ENCODE measurements at regions not wholly inside any gene's neighbourhood (a gene's known extent, or its start where the extent isn't known, plus 50 kb on each side); places are given as distances from the start of the nearest gene placed in this dataset.

DNA sequence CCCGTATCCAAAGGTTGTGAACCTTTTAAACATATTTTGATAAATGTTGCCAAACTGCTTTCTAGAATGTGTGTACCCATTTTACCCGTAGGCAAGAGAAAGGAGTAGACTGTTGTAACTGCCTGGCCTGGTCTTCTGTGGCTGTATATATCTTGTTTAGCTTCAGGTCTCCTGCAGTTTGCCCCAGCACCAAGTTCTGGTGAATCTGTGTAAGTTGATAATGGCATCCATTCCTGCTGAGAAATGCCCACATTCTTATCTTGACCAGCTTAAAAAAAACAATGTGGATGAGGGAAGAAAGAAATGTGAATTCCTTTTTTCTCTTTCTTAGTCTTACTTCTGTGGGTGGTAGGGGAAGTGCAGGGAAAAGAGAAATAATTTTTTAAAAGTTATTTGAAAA is 53.3 kb upstream of the TLE3 start:
- ATAC-seq (no peak), DNase-seq (no peak)
- intact Hi-C loops (cut with DNase I, micrococcal nuclease) = no loop called here

DNA sequence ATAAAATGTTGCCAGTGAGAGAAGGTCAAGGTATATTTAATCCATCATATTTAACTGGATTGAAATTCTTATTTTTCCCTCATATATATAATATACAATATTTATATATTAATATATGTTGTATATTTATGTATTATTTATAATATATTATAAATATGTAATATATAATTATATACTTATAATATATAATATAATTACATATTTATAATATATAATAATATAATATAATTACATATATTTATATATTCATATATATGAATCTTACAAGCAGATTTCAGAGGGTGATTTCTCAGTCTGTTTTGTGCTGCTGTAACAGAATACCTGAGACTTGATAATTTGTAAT is 52.7 kb upstream of the TLE3 start:
- ATAC-seq (no peak), DNase-seq (no peak)
- intact Hi-C loops (cut with DNase I, micrococcal nuclease) = no loop called here

DNA sequence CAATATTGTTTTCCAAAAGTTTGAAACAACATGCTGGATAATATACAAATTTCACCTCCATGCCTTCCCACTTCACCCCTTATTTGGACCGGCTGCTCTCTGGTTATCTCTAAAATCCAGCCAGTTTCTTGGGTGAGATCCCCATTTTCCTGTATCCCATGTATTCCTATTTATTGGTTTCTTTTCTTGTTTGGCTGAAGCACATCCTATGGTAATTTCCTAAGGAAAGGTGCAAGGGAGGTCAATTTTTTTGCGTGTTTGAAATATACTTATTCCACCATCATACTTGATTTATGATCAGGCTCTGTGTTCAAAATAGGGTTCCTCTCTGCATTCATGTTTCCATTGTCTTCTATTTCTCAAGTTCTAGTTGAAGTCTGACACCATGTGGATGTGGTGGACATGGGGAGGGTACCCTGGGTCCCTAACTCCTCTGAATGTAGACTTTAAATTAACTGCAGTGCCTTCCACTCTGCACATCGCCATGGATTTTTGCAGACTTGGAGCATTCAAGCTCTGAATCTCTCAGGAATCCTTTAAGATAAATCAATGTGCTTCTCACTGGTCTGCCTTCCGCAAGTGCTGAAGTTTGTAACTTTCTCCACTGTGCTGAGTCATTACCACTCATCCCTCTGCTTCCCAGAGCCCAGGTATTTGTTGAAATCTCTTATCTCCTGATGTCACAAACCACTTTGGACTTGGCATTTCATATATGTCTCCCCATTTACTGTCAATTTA is 52.1 kb upstream of the TLE3 start:
- ATAC-seq (no peak), DNase-seq (no peak)
- intact Hi-C loops (cut with DNase I, micrococcal nuclease) = no loop called here

DNA sequence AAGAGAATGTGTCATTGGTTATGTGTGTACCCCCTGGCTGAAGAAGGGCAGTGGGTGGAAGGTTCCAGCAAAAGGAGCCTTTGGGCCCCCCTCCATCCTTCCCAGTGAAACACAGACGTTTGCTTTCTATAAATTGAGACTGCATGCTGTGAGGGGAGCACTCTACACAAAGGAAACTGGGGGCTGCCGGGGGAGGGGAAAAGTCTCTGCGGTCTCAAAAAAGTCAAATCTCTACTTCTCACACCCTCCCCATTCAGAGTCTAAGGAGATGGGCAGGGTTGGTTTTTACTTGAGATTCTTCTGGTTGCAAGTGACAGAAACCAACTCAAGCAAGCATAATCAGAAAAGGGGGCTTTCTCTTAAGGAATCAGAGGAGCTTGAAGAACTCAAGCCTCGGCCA is 50.1 kb upstream of the TLE3 start:
- intact Hi-C loops (cut with DNase I, micrococcal nuclease) = no loop called here
- ATAC-seq = no peak
- no peak for DNase-seq

All from left colon (tissue), 2 donors.